Thyroid gland (tissue), 4 donors: ENCODE measurements at regions not wholly inside any gene's neighbourhood (a gene's known extent, or its start where the extent isn't known, plus 50 kb on each side); places are given as distances from the start of the nearest gene placed in this dataset.

Experiments
- CTCF ChIP-seq, 6 experiments: fragments of 200-600 bp in 3 of 6; fragments of 450-650 bp in 3 of 6; sonication (generic) in 3 of 6; IDR thresholded peaks; one replicate each; pipeline ENCODE4 v1.5.1; 2016 to 2019; ENCODE audit warnings: antibody characterized with exemption in 6 of 6, mild to moderate bottlenecking in 2 of 6, inconsistent platforms in 1 of 6, moderate library complexity in 1 of 6
- POLR2A ChIP-seq, 2 donors: fragments of 450-650 bp; IDR thresholded peaks; one replicate each; pipeline ENCODE4 v1.6.1; 2017; ENCODE audit warnings: antibody characterized with exemption in 2 of 2, mild to moderate bottlenecking in 2 of 2, moderate library complexity in 1 of 2

GRCh38 chr5:86460519-86460918, 157.2 kb upstream of the COX7C start:
- no peak for TF ChIP-seq CTCF (IDR thresholded peaks at IDR 0.05)
- no peak for TF ChIP-seq POLR2A (IDR thresholded peaks at IDR 0.05)
